Mesothelial cell of epicardium (in vitro differentiated cells): ENCODE measurements at regions not wholly inside any gene's neighbourhood (a gene's known extent, or its start where the extent isn't known, plus 50 kb on each side); places are given as distances from the start of the nearest gene placed in this dataset.

Experiments used
- DNase-seq, 2 experiments: peaks; one replicate each; pipeline ENCODE4 v3.0.0; 2021; ENCODE audit warnings: low spot score in 2 of 2; ENCODE audit not compliant: unreplicated experiment in 2 of 2
- H3K27ac Mint-ChIP-seq: 2 replicates; pipeline ENCODE4 v1.8.0; 2021; ENCODE audit warnings: mixed read lengths
- H3K27me3 Mint-ChIP-seq: 2 replicates; pipeline ENCODE4 v1.8.0; 2021; ENCODE audit warnings: low read depth, mixed read lengths
- H3K36me3 Mint-ChIP-seq: 2 replicates; pipeline ENCODE4 v1.8.0; 2021; ENCODE audit warnings: mixed read lengths
- H3K4me1 Mint-ChIP-seq: 2 replicates; pipeline ENCODE4 v1.8.0; 2021; ENCODE audit warnings: mixed read lengths
- H3K4me3 Mint-ChIP-seq: 2 replicates; pipeline ENCODE4 v1.8.0; 2021; ENCODE audit warnings: mild to moderate bottlenecking, moderate library complexity, mixed read lengths
- H3K9me3 Mint-ChIP-seq: 2 replicates; pipeline ENCODE4 v1.8.0; 2021; ENCODE audit warnings: mixed read lengths
- CTCF ChIP-seq: fragments of 200-600 bp; sonication (generic); IDR thresholded peaks from one replicate; pipeline ENCODE4 v1.5.0; 2021; ENCODE audit warnings: antibody characterized with exemption; ENCODE audit not compliant: unreplicated experiment

GRCh38 chr5:155753943-155754581 lies 572.9 kb upstream of the SGCD start:
- H3K4me1 Mint-ChIP-seq, result no peaks in the 10 kb centered on the region
- peaks cover 40% of the 10 kb centered on the region for H3K27me3 Mint-ChIP-seq
- TF ChIP-seq CTCF, result no peak
- no peak overlapping the region for H3K27ac Mint-ChIP-seq
- no peak for DNase-seq
- no peak overlapping the region for H3K4me3 Mint-ChIP-seq
- no peaks in the 10 kb centered on the region for H3K36me3 Mint-ChIP-seq
- no peaks in the 10 kb centered on the region for H3K9me3 Mint-ChIP-seq

- H3K9me3 Mint-ChIP-seq, result peaks cover 16% of the 10 kb centered on the region
- H3K27ac Mint-ChIP-seq, result no peak overlapping the region
- H3K4me3 Mint-ChIP-seq, result no peak overlapping the region
- no peaks in the 10 kb centered on the region for H3K36me3 Mint-ChIP-seq
- no peak for TF ChIP-seq CTCF
- H3K4me1 Mint-ChIP-seq, result no peaks in the 10 kb centered on the region
- peaks cover 20% of the 10 kb centered on the region for H3K27me3 Mint-ChIP-seq
- DNase-seq, result no peak
Measured at GRCh38 chr5:155759252-155759651, 567.7 kb upstream of the SGCD start.

DNA sequence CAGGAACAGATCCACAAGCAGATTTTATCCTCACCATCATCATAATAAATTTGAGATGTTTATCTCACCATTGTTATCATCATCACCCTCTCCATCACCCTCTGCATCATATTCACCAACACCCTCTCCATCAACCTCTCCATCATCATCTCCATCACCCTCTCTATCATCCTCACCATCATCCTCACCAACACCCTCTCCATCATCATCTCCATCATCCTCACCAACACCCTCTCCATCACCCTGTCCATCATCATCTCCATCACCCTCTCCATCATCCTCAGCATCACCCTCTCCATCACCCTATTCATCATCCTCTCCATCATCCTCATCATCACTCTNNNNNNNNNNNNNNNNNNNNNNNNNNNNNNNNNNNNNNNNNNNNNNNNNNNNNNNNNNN lies 567.0 kb upstream of the SGCD start:
- H3K9me3 Mint-ChIP-seq, result peaks cover 16% of the 10 kb centered on the region
- DNase-seq, result no peak
- no peak overlapping the region for H3K4me3 Mint-ChIP-seq
- peaks cover 19% of the 10 kb centered on the region for H3K27me3 Mint-ChIP-seq
- TF ChIP-seq CTCF, result no peak
- H3K36me3 Mint-ChIP-seq, result no peaks in the 10 kb centered on the region
- no peaks in the 10 kb centered on the region for H3K4me1 Mint-ChIP-seq
- H3K27ac Mint-ChIP-seq, result no peak overlapping the region

- H3K27me3 Mint-ChIP-seq, result peaks cover 26% of the 10 kb centered on the region
Measured at GRCh38 chr5:155761502-155761901, 565.5 kb upstream of the SGCD start.

DNA sequence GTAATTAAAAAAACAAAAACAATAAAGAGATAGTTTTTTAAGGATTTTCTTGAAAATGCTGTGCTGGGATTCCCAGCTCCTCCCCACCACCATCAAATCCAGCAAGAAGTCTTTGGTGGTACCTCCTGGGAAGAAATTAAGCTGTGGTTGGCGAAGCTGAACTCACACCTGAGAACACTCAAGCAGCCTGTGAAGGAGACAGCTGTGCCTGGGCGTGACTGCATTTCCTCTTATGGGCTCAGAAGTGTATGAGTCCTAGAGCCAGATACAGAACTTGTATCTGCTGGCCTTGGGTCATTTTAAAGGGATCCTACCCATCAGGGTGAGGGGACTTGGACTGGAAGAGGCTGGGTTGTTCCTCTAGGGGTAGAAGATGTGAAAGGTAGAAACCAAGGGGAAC lies 561.2 kb upstream of the SGCD start:
- peaks cover 48% of the 10 kb centered on the region for H3K27me3 Mint-ChIP-seq
- H3K4me1 Mint-ChIP-seq, result no peaks in the 10 kb centered on the region
- no peak for DNase-seq

More at GRCh38 chr5:155761502-155761901, 565.5 kb upstream of the SGCD start:
- TF ChIP-seq CTCF, result no peak
- Mint-ChIP-seq H3K27ac (no peak overlapping the region), H3K4me3 (no peak overlapping the region), H3K9me3 (peaks cover 16% of the 10 kb centered on the region), H3K4me1 (no peaks in the 10 kb centered on the region), H3K36me3 (no peaks in the 10 kb centered on the region)
- DNase-seq, result no peak

More for the DNA sequence above, 561.2 kb upstream of the SGCD start:
- Mint-ChIP-seq H3K4me3 (no peak overlapping the region), H3K9me3 (peaks cover 10% of the 10 kb centered on the region), H3K27ac (no peak overlapping the region), H3K36me3 (no peaks in the 10 kb centered on the region)
- TF ChIP-seq CTCF, result no peak
